ENCODE measurements at regions not wholly inside any gene's neighbourhood (a gene's known extent, or its start where the extent isn't known, plus 50 kb on each side); places are given as distances from the start of the nearest gene placed in this dataset.

DNA sequence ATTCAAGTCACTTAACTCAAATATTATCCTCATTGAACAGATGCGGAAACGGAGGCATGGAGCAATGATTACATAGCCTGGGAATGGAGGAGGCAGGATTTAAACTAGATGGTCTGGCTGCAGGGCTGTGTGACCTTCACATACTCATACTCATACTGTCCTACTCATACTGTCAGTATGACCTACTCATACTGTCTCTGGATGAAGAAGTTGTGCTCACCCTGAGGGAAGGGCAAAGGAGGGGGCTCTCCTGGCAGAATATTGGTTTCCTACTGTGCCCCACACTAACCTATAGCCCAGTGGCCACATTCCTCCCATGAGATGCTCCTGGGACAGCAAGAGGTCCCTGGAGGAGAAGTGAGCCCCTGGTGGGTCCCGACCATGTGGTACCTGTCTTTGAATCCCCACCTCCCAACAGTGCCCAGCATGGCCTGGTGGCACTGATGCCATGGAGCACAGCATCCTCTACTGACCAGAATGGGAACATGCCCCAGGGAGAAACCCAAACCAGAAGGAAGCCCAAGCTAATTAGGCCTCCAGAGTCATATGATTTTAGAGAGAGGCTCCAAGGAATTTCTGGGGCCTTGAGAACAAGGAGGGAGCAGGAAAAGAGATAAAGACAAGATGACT, 197.3 kb upstream of the SDK2 start:
- intact Hi-C loops (cut with DNase I; ENCODE audit: low total_unique reads) = no loop called here
- TF ChIP-seq, protein P1, sequence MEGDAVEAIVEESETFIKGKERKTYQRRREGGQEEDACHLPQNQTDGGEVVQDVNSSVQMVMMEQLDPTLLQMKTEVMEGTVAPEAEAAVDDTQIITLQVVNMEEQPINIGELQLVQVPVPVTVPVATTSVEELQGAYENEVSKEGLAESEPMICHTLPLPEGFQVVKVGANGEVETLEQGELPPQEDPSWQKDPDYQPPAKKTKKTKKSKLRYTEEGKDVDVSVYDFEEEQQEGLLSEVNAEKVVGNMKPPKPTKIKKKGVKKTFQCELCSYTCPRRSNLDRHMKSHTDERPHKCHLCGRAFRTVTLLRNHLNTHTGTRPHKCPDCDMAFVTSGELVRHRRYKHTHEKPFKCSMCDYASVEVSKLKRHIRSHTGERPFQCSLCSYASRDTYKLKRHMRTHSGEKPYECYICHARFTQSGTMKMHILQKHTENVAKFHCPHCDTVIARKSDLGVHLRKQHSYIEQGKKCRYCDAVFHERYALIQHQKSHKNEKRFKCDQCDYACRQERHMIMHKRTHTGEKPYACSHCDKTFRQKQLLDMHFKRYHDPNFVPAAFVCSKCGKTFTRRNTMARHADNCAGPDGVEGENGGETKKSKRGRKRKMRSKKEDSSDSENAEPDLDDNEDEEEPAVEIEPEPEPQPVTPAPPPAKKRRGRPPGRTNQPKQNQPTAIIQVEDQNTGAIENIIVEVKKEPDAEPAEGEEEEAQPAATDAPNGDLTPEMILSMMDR (IDR thresholded peaks at IDR 0.05) = no peak
- TF ChIP-seq POLR2A (IDR thresholded peaks at IDR 0.05) (no peak), POLR2AphosphoS5 (IDR thresholded peaks at IDR 0.05) (no peak)
- H3K27me3 ChIP-seq = peaks cover 0 to 1% of the 10 kb centered on the region in 2 donors

DNA sequence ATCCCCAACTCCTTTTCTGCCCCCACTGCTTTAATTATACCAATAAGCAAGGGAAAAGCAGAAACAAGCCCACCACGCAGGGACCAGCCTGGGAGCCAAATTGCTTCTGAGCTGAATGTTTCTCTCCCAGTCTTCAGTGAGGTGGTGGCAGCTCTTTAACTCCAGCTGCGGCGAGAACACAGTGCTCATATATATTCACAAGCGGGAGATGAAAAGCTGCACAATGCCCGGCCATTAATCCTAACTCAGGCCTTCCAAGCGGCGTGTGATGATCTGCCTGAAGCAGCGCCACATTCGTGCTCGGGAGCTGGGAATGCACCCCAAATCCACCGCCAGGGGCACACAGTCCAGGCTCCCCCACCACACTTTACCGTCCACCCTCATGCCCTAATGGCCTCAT, 203.7 kb upstream of the SDK2 start:
- Histone ChIP-seq H3K4me3 (no peak overlapping the region), H3K9me3 (no peaks in the 10 kb centered on the region), H3K4me1 (no peaks in the 10 kb centered on the region), H3K27me3 (no peaks in the 10 kb centered on the region), H3K27ac (no peak overlapping the region), H3K36me3 (no peaks in the 10 kb centered on the region)
- intact Hi-C loops (cut with DNase I; ENCODE audit: low total_unique reads) = no loop called here
- no peak for DNase-seq (ENCODE audit: low spot score in 2 of 2)
- TF ChIP-seq POLR2A (IDR thresholded peaks at IDR 0.05) = no peak
- TF ChIP-seq, protein P1 (IDR thresholded peaks at IDR 0.05) = no peak

More for the DNA sequence above, 197.3 kb upstream of the SDK2 start:
- Histone ChIP-seq H3K36me3 (no peaks in the 10 kb centered on the region), H3K4me1 (no peaks in the 10 kb centered on the region), H3K9me3 (no peaks in the 10 kb centered on the region), H3K4me3 (no peak overlapping the region), H3K27ac (no peak overlapping the region)
- no peak for DNase-seq (ENCODE audit: low spot score in 2 of 2)

- no peak for DNase-seq (ENCODE audit: low spot score in 2 of 2)
- Histone ChIP-seq H3K4me1 (no peaks in the 10 kb centered on the region), H3K9me3 (peaks cover 4 to 5% of the 10 kb centered on the region in 2 donors), H3K27me3 (no peaks in the 10 kb centered on the region), H3K27ac (no peak overlapping the region), H3K4me3 (no peak overlapping the region), H3K36me3 (no peaks in the 10 kb centered on the region)
- no peak for TF ChIP-seq POLR2AphosphoS5 (IDR thresholded peaks at IDR 0.05)
- intact Hi-C loops (cut with DNase I; ENCODE audit: low total_unique reads) = no loop called here
Measured at GRCh38 chr17:73850426-73850825, 206.2 kb upstream of the SDK2 start.

DNA sequence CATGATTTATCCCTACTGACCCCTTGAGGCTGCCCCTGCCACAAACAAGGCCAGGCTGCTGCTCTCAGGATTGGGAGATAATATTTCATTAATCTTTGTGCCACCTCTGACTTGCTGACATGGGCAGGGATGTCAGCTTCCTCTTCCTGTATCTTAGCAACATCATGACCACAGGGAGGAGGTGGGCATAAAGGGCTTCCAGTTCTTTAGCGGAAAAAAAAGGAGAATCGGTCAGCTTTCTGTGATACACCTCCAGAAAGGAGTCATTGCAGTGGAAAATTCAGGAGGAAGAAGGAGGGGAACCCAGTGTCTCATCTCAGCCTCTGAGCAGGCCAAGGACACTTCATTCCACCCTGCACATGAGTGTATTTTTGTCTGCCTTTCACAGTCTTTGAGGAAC, 206.8 kb upstream of the SDK2 start:
- H3K4me1 ChIP-seq = no peaks in the 10 kb centered on the region
- H3K4me3 ChIP-seq = no peak overlapping the region
- no peak for TF ChIP-seq POLR2A (IDR thresholded peaks at IDR 0.05)
- DNase-seq (ENCODE audit: low spot score in 2 of 2) = no peak
- no peak overlapping the region for H3K27ac ChIP-seq
- no peaks in the 10 kb centered on the region for H3K27me3 ChIP-seq
- no peaks in the 10 kb centered on the region for H3K36me3 ChIP-seq
- peaks cover 6 to 8% of the 10 kb centered on the region in 2 donors for H3K9me3 ChIP-seq
- intact Hi-C loops (cut with DNase I; ENCODE audit: low total_unique reads) = no loop called here

GRCh38 chr17:73851921-73852320, 207.7 kb upstream of the SDK2 start:
- no peaks in the 10 kb centered on the region for H3K36me3 ChIP-seq
- no peak for TF ChIP-seq POLR2A (IDR thresholded peaks at IDR 0.05)
- no peak for TF ChIP-seq POLR2AphosphoS5 (IDR thresholded peaks at IDR 0.05)
- TF ChIP-seq, protein P1 (IDR thresholded peaks at IDR 0.05) = no peak
- DNase-seq (ENCODE audit: low spot score in 2 of 2) = no peak
- peaks cover 6 to 8% of the 10 kb centered on the region in 2 donors for H3K9me3 ChIP-seq
- no peak overlapping the region for H3K27ac ChIP-seq
- intact Hi-C loops (cut with DNase I; ENCODE audit: low total_unique reads) = no loop called here
- H3K4me1 ChIP-seq = no peaks in the 10 kb centered on the region
- no peak overlapping the region for H3K4me3 ChIP-seq
- H3K27me3 ChIP-seq = peaks cover 0 to under 1% of the 10 kb centered on the region in 2 donors

DNA sequence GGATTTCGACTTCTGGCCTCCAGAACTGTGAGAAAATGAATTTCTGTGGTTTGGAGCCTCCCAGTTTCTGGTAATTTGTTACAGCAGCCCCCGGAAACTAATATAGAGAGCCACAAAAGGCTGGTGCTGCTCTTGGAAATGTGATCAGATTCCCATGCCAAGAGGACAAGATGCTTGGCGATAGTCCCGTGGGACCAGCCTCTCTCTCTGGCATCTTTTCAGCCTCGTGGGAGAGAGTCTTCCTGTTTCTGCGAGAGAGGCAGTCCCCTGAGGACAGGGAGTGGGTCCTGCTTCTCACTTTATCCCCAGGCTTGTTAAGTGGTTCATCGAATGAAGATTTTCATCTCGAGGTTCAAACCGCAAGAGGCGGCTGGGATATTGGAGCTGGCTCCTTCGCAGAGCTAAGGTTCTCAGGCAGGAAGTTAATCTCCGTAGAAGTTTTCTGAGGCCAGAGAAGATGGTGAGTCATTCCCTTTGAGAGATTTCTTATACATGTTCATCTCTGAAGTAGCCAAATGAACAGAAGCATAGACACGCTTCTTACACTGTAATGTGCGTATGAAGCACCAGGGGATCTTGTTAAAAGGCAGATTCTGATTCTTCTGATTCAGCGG, 211.6 kb upstream of the SDK2 start:
- Histone ChIP-seq H3K4me1 (no peaks in the 10 kb centered on the region), H3K27ac (no peak overlapping the region), H3K9me3 (peaks cover 6 to 8% of the 10 kb centered on the region in 2 donors), H3K4me3 (no peak overlapping the region), H3K27me3 (peaks cover 0 to 20% of the 10 kb centered on the region in 2 donors), H3K36me3 (no peaks in the 10 kb centered on the region)
- intact Hi-C loops (cut with DNase I; ENCODE audit: low total_unique reads) = no loop called here
- no peak for TF ChIP-seq POLR2A (IDR thresholded peaks at IDR 0.05)
- TF ChIP-seq, protein P1 (IDR thresholded peaks at IDR 0.05) = no peak
- TF ChIP-seq POLR2AphosphoS5 (IDR thresholded peaks at IDR 0.05) = no peak
- no peak for DNase-seq (ENCODE audit: low spot score in 2 of 2)

All from breast epithelium (tissue), 4 donors.